GM12875 (cell line): ENCODE measurements at regions not wholly inside any gene's neighbourhood (a gene's known extent, or its start where the extent isn't known, plus 50 kb on each side); places are given as distances from the start of the nearest gene placed in this dataset.

Experiments
- H3K4me3 ChIP-seq: one replicate; pipeline ENCODE4 v1.5.1; 2011; ENCODE audit warnings: low read depth, low read length, control low read depth
- CTCF ChIP-seq: IDR thresholded peaks from 2 replicates; pipeline ENCODE4 v1.5.1; 2011; ENCODE audit warnings: low read depth, mild to moderate bottlenecking, control low read depth, inconsistent platforms, low read length, moderate library complexity, borderline replicate concordance; ENCODE audit not compliant: insufficient read depth

- no peak overlapping the region for H3K4me3 ChIP-seq
- no peak for TF ChIP-seq CTCF
Observed at GRCh38 chr14:22271838-22272799, 316.9 kb downstream of the DAD1 start.

GRCh38 chr14:22268875-22269274 lies 320.1 kb downstream of the DAD1 start:
- no peak for TF ChIP-seq CTCF
- H3K4me3 ChIP-seq: no peak overlapping the region

GRCh38 chr14:22266683-22267082 lies 322.3 kb downstream of the DAD1 start:
- no peak overlapping the region for H3K4me3 ChIP-seq
- no peak for TF ChIP-seq CTCF

GRCh38 chr14:22266142-22266442 lies 322.9 kb downstream of the DAD1 start:
- no peak overlapping the region for H3K4me3 ChIP-seq
- no peak for TF ChIP-seq CTCF

- TF ChIP-seq CTCF: 0 out of 2 replicates have a peak, but pooled peaks have one; percentile 11
- H3K4me3 ChIP-seq: no peak overlapping the region
Observed at GRCh38 chr14:22265319-22266141, 323.5 kb downstream of the DAD1 start.

GRCh38 chr14:22264759-22265158 lies 324.3 kb downstream of the DAD1 start:
- TF ChIP-seq CTCF: no peak
- H3K4me3 ChIP-seq: no peak overlapping the region
